ENCODE measurements at regions not wholly inside any gene's neighbourhood (a gene's known extent, or its start where the extent isn't known, plus 50 kb on each side); places are given as distances from the start of the nearest gene placed in this dataset.
A peak's percentile ranks its signal among the peaks of the same experiment; 100 is the strongest.

DNA sequence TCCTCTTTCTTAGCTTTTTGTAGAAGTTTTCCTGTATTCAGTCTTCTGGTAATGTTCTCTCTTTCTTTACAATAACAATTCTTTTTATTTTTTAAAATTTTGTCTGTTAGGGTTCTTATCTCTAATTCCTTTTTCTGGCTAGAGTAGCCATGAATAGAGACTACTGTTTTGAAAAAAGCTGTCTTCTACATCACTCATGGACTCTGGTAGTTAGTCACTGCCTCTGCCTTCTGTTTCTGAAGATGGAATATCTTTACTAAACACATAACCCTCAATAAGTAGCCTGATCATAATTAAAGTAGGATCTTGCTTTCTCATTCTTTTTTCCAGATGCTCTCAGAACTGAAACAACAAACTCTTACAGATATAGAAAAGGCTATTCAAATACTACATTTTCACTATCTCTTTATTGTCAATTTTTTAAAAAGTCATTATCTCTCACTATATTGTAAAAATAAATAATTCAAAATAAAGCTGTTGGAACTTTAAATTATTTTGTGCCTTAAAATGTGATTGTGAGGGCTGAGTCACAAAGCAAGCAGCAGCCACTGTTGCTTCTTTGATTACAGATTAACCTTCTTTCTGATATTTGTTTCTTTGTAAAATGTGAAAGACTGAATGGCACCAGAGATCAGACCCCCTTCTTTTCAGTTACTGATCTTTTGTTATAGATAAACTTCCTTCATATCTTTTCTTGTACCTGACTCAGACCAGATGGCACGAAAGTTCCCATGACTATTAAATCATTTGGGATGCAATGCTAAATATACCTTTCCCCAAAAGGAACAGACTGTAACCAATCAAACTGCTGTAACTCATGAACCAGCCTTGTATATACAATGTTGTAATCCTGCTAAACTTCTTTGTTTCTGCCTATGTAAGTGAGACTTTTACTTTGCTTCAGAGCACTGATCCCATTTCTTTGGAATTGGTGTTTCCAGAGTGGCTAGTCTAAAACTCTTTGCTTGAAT is 1159.5 kb downstream of the IGSF11 start:
- no peak for DNase-seq

DNA sequence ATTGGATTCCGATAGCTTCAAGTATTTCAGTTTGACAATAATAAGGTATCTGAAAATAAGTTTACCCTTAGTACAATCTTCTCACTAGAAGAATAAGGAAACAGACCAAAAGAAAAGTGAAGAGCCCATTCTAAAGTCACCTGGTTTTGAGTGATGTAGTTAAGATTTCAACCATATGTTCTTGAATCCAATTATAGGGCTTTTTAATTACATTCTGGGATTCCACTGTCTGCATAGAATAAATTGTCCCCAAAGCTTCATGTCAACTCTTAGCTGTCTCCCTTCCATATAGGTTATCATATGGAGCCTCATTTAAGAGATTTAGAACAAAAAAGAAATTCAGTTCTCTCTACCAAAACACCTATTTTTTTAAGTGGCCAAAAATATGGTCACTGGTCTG is 1158.8 kb downstream of the IGSF11 start:
- DNase-seq: no peak

DNA sequence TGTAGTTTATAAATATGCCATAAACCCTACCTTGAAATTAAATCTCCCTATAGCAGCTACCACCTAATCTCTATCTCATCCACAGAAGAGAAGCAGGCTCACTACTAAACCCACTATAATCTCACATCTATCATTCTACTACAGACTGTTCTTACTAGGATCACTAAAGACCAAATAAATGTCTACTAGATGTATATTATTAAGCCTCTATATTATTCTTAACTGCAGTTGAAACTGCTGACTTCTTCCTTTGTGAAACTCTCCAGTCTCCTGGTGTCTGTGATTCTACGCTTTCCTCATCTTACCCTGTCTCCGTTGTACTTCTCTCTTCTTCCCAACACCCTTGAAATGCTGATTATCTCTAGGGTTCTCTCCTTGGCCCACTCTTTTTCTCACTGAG is 1154.0 kb downstream of the IGSF11 start:
- DNase-seq: no peak

DNA sequence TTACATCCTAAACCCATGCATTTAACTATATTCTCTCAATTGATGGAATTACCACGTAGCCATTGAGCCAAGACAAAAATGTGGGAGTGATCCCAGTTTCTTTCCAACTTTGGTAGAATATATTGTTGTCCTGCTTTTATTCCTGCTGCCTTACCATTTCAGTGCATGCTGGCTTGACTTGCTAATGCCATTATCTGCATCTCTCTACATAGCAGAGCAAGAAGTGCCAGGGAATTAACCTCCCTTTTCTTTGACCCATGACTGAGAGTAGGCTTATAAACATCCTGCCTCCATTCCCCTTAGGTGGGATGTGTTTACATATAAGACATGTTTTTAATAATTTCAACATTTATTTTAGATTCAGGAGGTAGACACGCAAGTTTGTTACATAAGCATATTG is 1153.4 kb downstream of the IGSF11 start:
- no peak for DNase-seq

DNA sequence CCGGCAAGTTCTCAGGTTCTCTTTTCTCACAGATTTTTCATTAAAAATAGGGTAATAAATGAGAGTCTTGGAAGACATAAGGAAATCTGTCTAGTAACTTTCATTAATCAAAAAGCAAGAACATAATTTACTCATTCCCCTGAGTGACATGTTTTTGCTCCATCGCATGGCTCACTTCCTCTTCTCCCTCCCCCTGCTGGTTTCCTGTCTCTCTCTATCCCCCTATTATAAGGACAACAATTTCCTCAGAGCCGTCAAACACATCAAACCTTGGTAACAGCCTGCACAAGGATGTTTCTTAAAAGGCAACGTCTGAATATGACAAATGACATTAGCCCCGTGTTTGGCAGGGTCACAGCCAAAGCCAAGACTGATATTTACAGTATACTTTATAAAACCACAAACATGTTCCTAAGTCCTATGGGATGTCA is 1149.6 kb downstream of the IGSF11 start:
- no peak for DNase-seq

DNA sequence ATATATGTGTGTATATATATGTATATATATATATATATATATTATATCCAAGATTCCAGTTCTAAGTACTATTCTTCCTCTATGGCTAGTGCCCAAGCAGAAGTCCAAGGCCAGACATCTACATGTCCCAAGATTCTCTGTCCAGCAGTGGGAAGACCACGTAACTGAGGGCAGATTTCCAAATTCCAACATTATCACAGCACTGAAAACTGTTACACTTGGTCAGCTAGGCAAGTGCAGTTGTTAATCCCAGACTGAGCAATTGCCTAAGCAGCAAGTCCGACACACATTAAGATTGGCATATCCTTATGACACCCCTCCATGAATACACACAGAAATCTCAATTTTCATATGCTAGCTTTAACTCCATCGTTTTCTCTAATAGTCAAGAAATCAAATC is 1148.5 kb downstream of the IGSF11 start:
- DNase-seq: no peak

DNA sequence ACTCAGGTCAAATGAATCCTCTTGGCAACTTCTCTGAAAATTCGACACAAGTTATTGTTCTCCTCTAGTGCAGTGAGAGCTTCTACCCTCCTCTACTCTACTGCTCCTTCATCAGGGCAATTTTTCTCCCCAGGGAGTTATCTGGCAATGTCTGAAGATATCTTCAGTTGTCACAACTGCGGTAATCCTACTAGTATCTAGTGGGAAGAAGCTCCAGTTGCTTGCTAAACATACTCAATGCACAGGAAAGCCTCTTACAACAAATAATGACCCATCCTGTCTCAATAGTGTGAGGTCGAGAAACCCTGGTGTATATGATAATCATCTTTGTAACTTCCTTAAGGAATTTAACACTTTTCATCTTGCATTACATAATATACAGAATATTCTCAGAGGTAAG is 1147.6 kb downstream of the IGSF11 start:
- DNase-seq: no peak

DNA sequence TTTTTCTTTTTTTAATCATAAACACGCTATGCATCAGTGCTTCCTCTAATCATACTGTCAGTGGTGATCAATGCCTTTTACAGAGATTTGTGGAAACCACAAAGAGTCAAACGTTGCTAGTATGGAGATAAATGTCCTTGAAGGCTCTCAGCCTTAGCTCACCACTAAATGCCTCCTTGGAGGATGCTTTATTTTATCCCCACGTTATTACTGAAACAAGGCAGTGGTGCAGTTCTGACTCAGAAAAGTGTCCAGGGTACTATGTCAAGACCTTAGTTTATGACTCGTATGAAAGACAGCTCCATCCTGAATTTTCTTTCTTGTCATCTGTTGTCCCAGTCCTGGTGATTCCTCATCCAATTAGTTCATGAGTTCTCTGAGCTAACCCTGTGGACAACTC is 1146.7 kb downstream of the IGSF11 start:
- no peak for DNase-seq

DNA sequence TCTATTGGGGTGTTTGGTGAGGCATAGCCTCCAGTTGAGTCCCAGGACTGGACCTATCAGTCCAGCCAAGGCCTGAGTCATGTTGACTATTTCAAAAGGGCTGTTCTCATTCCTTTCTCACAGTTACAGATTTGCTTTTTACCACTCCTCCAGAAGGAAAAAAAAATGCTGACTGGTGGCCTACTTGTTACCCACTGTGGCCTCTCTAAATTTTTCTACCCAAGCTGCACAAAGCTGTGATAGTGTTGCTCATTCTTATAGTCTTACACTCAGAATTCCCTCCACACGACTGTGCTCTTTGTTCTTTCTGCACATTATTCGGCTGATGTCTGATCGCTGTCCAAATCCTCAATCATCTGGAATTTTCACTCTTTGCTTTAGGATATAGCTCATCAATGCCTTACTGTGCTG is 1142.2 kb downstream of the IGSF11 start:
- peak in 2 of 56 donors; percentile 2 to 11 for DNase-seq

DNA sequence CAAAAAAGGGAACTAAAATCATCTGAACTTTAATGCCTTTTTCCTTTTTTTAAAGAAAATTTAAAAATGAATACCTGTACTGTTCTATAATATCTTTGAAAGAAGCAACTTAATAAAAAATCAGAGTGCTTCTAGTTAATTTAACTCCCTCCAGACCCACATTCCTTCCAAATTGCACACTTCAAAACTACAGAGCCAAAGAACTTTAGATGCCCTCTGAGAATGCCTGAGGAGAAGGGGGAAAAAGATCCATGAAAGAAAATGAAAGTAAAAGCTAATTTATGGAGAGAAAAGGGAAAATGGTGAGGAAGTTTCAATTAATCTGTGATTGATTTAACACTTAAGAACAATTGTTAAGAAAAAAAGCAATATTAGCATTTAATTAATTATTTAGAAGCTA is 1141.6 kb downstream of the IGSF11 start:
- DNase-seq: no peak

DNA sequence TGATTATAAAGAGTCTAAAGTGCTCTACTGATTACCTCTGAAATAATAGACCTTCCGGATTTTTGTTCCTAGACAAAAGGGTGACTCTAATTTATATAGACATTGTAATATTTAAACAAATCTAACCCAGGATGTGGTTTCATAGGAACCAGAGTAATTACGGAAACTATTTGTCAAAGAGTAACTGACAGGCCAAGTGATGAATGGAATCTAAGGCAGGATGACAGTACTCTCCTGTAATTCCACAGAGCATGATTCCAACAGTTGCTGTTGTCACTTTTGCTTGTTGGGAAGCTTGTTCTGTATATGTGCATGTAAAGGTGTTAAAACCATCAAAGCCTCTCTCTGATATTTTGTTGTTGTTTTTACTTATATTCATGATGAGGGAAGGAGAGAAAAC is 1141.0 kb downstream of the IGSF11 start:
- DNase-seq: no peak

DNA sequence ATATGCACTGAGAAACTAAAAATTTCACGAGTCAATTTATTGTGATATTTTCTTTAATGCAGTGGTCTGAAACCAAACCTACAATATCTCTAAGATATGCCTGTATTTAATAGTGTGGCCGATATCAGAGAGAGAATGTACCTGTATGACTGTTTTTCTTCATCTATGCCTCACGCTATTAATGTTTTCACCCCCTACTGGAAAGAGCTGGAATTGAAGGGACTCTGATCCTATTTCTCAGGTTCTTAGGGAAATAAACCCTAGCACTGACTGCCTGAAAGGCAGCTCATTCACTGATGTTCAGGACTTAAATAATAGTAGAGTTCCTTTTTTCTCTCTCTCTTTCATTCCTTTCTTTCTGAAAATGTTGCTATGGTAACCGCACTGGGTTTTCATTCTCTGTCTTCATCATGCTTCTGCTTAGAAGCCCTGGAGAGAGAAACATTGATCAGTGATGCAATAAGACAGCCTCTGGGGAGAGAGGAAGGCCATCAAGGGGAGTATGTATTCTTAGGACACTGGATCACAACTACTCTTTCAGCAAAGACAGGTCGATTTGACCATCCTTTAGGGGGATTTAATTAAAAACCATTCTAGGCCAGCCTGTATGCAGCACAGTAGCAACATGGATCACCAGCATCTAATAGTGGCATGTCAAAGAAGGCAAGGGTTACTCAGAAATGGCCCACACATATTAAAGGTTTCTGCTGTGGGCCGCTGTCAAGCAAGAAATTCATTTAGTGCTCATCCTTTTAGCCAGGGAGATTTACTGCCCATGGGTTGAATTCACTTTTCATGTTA is 1135.7 kb downstream of the IGSF11 start:
- DNase-seq: peak in 1 of 56 donors; percentile 2

DNA sequence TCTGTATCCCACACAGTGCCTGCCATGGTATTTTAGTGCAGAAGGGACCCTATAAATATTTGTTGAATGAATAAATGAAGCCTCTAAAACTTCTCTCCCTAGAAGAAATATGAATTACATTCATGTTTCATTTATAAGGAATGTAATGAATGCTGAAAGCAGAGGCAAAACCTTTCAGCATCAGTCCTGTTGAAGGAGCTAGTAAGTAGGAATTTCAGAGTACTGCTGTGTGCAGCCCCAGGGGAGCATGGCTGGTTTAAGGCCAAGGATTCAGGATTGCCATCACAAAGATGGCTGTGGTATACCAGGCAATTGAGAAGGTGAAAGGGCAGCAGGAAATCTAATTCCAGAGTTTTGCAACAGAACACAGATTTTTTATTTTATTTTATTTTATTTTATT is 1131.4 kb downstream of the IGSF11 start:
- DNase-seq: no peak

DNA sequence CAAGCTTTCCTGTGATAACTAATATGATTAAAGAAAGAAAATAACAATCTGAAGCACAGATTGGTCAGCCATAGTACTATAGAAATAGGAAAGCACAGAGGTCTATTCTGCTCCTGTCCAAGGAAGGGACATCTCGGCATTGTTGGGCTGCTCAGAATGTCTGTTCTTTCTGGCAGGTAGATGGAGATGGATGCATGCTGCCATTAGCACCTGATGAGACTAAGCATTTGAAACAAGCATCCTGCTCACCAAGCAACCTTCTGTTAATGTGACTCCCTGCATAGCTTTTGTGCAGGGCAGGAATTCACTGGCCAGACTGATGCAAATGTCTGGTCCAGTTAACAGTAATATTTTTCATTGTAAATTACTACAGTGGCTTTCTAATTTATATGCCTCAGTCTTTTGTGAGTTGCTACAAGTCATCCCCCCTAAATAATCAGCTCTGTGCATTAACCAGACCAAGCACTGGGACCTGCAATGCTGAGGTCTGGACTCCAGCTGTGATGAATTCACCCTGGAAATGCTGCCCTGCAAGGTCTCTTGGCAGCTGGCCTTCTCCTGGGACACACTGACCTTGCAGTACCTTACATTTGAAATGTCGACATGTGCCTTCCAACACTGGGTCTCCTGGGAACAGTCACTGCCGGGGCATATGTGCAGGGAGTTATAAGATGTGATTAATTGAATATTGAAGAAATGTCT is 1123.7 kb downstream of the IGSF11 start:
- no peak for DNase-seq

DNA sequence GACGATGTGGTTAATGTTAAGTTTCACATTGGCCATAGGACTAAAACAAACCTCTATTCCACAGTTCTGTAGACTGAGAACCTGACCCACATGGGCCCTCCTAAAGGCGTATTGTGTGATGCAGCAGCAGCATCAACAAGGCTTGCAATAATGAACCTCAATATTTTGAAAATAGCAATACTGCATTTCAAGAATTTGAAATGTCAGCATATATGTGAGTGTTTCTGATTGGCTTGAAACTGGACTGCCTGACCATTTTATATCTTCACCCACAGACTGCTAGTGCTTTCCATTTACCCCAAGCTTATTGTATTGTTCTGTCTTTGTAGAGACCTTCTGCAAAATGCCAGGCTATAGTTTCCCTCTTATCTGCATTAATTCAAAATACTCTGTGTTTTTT is 1122.3 kb downstream of the IGSF11 start:
- DNase-seq: no peak

DNA sequence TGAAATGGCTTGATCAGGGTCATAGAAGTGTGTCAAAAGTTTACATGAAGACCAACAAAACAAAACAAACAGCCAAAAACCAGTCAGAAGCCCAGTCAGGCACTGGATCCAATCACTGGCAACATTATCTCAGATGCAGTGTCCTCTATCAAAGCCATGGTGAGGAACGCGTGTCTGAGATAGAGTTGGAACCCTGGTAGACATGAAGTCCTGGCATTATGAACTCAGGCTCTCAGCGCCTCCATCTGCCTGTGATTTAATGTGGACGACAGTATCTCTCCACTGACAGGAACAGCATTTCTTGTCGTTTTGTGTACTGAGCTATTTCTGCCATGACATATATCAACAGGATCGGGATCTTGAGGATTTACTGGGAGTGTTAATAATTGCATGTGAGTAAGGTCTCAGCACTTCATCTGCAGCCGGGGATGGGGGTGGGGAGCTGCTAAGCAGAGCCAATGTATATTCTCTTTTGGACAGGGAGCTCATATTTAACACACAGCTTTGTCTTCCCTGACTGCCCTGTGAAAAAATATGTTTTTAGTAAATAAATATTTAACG is 1120.0 kb downstream of the IGSF11 start:
- DNase-seq: no peak

DNA sequence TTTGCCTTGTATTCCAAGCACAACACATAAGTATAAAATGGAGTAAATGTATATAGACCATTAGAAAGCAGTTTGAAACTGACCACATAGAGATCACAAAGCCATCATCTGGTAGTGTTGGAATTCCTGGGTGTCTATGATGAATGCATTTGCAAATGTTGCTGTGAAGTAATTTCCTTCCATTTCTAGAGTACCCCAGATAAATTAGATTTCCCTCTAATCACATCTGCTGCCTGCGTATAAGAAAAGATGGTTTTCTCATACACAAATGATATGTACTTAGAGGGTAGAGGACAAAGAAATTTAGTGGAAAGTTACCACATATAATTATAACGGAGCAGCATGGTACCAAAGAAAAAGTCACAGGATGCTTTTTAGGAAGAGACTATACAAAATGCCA is 1117.8 kb downstream of the IGSF11 start:
- DNase-seq: no peak

DNA sequence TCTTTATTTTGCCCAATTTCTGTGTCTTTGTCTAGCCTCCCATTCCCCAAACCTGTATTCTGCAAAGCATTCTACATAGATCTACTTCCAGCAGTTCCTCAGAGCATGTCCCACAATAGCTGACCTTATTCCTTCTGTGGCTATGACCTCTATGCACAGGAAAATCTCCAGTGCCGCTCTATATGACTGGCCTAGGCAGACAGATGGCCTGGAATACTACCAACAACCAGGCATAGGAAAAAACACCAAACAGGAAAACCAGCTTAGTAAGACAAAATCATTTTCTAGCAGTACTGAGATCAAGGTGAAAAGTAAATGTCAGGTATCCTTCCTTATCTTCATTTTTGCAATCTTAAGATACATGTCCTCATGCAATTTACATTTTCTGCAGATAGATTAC is 1115.0 kb downstream of the IGSF11 start:
- DNase-seq: no peak

DNA sequence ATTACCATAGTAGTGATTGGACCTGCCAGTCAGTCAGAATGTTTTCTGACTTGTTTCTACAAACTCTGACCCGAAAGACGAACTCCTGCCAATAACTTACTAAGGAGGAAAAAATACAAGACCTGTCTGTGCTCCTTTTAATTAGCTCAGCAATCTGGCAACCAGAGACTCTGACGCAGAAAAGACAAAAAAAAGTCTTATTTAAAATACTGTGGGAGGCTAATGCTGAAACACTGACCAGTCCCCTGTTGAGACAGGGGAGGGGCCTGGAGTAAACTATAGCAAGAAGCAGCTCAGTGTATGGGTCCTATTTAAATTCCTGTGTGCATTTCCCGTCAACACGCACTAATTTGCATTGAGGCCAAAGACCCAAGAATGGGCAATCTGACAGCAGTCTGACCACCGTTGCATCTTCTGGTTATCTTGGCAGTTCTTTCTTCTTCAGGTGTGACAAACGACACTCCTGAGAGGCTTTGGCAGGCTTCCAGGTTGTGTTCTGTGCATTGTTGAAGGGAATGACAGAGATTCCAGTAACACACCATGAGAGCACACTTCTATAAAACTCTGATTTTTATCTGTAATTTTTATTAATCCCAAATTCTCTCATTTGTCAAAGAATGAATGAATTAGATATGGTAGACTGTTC is 1114.3 kb downstream of the IGSF11 start:
- peak in 7 of 56 donors; percentile 1 to 25 (median 9) for DNase-seq

DNA sequence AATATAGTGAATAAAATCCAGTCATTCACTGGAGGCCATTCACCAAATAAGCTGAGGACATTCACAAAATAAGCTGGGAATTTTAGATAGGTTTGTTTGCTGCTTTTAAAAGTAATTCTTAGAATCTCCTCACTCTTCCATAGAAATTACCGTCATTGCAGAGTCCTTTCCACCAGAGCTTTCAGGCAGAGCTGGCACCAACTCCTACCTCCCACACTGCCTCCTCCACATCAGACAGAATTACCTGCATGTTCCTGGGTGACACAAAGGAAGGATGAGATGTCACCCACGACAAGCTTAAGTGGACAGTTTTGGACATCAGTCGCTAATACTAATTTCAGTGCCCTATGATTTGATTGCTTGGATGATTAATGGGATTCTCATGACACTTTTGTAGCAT is 1113.2 kb downstream of the IGSF11 start:
- DNase-seq: no peak

DNA sequence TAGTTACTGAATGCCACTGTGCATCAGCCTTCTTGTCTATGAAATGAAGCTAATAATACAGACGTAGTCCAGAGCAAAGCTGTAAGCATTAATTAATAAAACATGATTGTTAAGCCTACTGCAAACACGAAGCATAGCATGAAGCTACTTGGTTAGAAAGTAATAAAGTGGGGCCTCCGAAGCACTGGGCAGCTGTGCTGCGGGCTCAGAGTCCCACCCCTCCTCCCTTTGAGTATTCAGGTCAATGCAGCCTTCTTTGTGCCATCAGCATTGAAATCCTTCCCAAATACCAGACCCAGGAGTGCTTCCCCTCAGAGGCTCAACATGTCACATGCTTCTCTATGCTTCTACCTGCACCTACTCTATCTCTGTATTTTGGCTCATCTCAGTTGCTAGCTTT is 1112.6 kb downstream of the IGSF11 start:
- peak in 2 of 56 donors; percentile 0 to 7 for DNase-seq
